T-helper 9 cell (primary cell): ENCODE measurements at regions not wholly inside any gene's neighbourhood (a gene's known extent, or its start where the extent isn't known, plus 50 kb on each side); places are given as distances from the start of the nearest gene placed in this dataset.
"Not testable (repeated sequence)": the region's sequence is repeated elsewhere in the genome, so short reads cannot be mapped to it uniquely, and the experiment has no call there.

Experiments used
- DNase-seq: peaks from one replicate; pipeline ENCODE4 v3.0.0-alpha.2; 2020

DNA sequence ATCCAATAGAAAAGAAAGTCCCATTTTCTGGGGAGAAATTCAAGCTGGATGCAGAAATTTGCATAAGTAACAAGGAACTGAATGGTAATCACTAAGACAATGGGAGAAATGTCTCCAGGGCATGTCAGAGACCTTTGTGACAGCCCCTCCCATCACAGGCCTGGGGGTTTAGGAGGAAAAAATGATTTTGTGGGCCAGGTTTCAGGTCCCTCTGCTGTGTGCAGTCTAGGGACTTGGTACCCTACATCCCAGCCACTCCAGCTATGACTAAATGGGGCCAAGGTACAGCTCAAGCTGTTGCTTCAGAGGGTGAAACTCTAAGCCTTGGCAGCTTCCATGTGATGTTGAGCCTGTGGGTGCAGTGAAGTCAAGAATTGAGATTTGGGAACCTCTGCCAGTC is 695.5 kb upstream of the MIR17HG start:
- DNase-seq: no peak

GRCh38 chr13:90654970-90655369 is 692.5 kb upstream of the MIR17HG start:
- no peak for DNase-seq

- DNase-seq: not testable (repeated sequence)
Observed at GRCh38 chr13:90664200-90664599, 683.3 kb upstream of the MIR17HG start.

DNA sequence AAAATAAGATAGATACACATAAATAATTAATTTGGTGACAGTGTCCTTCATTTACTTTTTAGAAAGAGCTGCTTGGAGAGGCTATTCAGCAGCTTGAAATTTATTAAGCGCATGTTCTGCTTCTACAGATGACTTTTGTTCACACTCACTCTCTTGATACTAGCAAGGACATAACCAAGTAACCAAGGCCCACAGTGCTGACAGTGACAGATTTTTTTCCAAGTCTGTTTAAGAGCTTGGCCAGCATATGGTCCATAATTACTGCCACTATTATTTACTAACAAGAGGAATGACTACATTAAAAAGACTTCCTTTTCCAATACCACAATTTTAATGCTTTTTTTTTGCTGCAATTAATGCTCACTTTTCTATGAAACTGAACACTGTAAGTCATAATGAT is 673.7 kb upstream of the MIR17HG start:
- no peak for DNase-seq

- DNase-seq: no peak
Observed at GRCh38 chr13:90675129-90675528, 672.4 kb upstream of the MIR17HG start.

- DNase-seq: no peak
Observed at GRCh38 chr13:90680826-90681225, 666.7 kb upstream of the MIR17HG start.

DNA sequence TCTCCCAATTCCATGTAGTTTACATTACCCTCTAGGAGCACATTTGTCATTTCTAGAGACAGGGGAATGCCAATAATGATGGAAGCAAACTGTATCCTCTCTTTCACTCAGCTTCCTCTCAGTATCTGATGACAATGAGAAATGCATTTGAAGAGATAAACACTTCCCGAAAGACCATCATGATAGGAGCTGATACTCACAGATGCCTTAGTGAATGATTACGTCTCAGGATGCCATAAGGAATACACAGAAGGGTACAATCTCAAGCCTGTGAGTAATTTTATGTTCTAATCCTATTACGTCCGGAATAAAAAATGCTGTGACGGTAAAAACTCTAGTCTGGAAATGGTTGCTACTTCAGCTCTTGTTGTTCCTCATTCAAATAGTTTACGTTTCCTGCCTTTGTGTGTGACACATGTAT is 663.8 kb upstream of the MIR17HG start:
- DNase-seq: no peak

DNA sequence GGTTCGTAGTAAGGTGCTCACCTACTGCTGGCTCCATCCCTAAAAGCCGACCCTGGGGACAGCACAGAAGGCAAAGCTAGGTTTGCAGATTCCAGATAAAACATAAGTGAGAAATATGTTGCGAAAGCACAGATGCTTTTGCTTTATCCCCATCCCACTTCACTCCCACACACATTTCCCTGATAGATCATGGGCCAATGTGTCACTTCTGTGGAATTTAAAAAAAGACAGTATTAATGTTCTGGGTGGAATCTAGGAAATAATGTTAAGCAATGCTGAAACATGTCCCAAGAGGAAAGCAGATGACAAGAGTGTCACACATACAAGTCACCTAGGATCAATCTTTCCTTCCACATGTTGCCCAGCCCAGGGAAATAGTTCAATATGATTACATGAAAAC is 661.0 kb upstream of the MIR17HG start:
- DNase-seq: no peak

DNA sequence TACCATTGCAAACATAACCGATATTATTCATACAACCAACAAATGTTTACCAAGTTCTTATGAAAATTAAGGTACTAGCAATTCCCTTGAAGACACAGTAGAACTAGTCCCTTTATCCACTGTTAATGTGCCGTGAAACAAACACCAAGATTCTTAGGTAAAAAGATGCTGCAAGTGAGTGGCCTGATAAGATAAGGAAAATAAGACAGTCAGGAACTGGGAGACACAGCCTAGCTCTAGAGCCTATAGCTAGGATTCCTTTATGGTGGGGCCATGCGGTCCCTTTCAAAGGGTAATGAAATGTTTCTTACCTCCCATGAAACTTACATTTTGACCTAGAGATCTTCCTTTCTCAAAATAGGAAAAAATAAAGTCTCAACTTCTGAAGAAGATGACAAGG is 658.4 kb upstream of the MIR17HG start:
- no peak for DNase-seq

DNA sequence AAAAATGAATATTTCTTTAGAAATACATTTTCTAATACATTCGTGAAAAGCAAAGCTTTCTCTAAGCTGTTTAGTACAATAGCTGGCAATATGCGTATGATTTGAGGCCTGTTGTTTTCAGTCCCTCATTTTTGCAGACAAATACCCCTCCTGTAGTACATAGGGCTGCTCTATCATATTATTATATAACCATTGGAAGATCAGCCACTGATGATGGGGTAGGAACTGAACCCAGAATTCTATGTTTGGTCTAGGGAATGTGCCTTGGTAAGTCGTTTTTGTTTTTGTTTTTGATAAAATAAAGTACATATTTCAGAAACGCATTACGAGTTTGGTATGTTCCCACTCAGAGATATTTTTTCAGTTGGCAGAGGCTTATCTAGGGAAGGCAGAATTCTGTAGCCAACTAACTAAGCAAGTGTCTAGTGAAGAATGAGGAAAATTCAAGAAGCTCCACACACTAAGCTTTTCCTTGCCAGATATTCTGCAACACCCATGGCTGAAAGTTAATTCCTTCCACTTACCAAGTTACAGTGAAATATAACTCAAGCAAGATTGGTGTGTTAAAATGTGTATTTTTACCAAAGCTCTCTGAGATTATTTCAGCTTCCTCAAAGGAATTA is 656.9 kb upstream of the MIR17HG start:
- DNase-seq: no peak

- DNase-seq: no peak
Observed at GRCh38 chr13:90696254-90696653, 651.2 kb upstream of the MIR17HG start.

DNA sequence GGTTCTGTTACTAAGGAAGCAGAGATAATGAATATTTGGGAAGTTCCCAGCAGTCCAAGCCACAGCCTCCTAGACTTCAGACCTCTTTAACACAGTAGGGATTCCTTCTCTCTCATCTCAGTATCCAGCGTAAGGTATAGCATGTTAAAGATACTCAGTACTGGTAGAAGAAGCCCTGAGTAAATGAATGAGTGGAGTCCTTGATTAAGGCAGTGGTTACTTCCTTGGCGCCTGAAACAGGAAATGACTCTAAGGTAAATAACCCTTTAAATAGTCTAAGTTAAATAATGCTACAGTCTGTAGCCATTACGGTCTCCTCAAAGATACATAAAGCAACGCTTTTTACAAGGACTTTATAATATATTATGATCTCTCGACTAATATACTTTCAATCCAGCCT is 650.8 kb upstream of the MIR17HG start:
- no peak for DNase-seq

- DNase-seq: no peak
Observed at GRCh38 chr13:90700340-90700739, 647.1 kb upstream of the MIR17HG start.

- no peak for DNase-seq
Observed at GRCh38 chr13:90701264-90701663, 646.2 kb upstream of the MIR17HG start.

DNA sequence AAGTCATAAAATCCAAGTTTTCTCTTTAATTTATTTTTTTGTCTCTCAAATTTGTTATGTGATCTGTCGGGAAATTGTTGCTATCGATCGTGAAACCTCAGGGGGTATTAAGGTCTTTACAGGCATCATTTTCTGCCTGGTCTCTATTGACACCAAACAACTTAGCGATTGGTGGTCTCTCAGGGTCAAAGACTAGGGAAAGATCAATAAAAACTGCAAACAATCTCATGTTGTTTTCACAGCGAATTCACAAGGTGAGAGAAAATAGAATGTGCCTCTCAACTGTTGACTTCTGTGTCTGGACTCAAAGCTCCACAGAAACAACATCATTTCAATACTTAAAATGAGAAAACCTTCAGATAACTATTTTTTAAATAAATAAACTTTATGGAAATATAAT is 645.4 kb upstream of the MIR17HG start:
- no peak for DNase-seq

DNA sequence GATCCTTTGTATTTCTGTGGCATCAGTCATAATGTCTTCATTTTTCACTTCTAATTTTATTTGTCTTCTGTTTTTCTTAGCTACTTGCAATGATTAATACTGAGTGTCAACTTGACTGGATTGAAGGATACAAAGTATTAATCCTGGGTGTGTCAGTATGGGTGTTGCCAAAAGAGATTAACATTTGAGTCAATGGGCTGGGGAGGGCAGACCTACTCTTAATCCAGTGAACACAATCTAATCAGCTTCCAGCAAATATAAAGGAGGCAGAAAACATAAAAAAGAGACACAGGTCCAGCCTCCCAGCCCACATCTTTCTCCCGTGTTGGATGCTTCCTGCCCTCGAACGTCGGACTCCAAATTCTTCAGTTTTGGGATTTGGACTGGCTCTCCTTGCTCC is 640.9 kb upstream of the MIR17HG start:
- no peak for DNase-seq

DNA sequence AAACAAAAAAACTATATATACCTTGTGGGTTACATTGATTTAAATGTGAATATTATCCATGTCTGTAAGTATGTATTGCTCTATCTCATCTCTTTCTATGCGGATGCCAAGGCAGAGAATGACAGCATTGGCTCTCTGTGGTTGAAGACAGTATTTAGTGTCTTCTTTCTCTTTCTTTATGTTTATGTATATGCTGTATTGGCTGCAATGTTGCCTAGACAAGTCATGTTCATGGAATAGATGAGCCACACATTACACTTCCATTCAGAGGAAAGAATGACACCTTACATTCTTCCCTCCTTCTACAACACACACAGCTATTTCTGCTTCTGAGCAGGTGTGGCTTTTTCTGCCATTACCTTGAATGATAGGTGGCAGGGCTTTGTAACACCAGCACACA is 639.4 kb upstream of the MIR17HG start:
- DNase-seq: no peak

GRCh38 chr13:90709319-90709718 is 638.2 kb upstream of the MIR17HG start:
- no peak for DNase-seq

DNA sequence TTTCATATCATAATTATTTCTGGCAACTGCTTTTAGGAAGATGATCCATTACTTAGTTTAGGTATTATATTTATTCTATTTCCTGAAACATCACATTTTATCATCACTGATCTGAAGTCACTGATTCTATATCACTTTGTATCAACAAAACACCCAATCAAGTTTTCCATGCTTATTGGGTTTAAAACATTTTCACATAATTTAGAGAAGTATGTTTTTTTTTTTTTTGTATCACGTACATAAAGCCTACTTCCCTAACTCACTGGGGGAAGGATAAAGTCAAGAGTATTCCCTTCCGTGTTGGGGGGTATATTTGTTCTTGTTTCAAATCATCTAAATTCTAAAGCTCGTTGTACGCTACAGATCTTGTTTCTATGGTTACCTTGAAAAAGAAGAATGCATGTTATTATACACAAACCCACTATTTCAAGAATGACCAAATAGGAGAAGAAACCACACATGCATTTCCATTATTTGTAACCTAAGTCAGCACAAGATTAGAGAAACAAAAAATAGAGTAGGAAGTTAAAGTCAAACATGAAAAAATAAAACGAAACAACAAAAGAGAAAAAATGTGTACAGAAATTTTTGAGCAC is 637.2 kb upstream of the MIR17HG start:
- no peak for DNase-seq

- DNase-seq: no peak
Observed at GRCh38 chr13:90713441-90714133, 633.9 kb upstream of the MIR17HG start.

DNA sequence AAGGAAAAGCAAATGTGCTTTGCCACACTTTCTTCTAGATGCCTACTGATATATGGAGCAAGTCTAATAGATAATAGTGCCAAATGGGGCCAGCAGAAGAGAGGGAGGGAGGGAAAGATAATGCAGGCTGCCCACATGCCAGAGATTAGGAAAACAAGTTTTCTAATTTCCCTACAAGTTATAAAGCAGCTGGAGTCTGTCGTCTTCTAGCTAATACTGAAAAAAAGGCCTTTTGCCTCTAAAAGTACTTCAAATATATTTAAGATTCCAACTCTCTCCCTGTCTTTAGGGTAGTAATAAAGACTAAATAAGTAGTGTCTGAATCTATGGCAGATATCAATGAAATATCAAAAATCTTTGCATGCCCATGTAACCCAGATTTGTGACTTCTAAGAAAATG is 632.0 kb upstream of the MIR17HG start:
- DNase-seq: no peak

- DNase-seq: no peak
Observed at GRCh38 chr13:90717451-90717936, 630.0 kb upstream of the MIR17HG start.

GRCh38 chr13:90719461-90719860 is 628.0 kb upstream of the MIR17HG start:
- DNase-seq: no peak

- no peak for DNase-seq
Observed at GRCh38 chr13:90721937-90722336, 625.5 kb upstream of the MIR17HG start.
